H1 (cell line): ENCODE measurements at regions not wholly inside any gene's neighbourhood (a gene's known extent, or its start where the extent isn't known, plus 50 kb on each side); places are given as distances from the start of the nearest gene placed in this dataset.

ENCODE experiments used
- CTCF ChIA-PET: fragments of 300-600 bp; sonication (Branson Sonifier 250); formaldehyde crosslinking; loops from one replicate; lab custom pipeline; 2021; ENCODE audit not compliant: partially characterized antibody; lab: Charles Lee
- POLR2A ChIA-PET: fragments of 300-600 bp; sonication (Branson Sonifier 250); formaldehyde crosslinking; loops from one replicate; lab custom pipeline; 2021; ENCODE audit warnings: inconsistent platforms; ENCODE audit not compliant: partially characterized antibody; lab: Charles Lee
- DNase-seq, 2 experiments: peaks; one replicate each; pipeline versions ENCODE4 v3.0.0 to v3.0.0-alpha.2; 2010 to 2022; ENCODE audit warnings: low spot score in 2 of 2, low read depth in 1 of 2, mixed read lengths in 1 of 2
- FAIRE-seq: peaks from 2 replicates; lab custom pipeline; 2011; peaks lifted over from hg19 to GRCh38; lab: Jason Lieb, UNC
- H2AFZ ChIP-seq: 2 replicates; pipeline ENCODE4 v1.8.1; 2012; ENCODE audit warnings: low read length, inconsistent platforms
- H2AK5ac ChIP-seq: 2 replicates; pipeline ENCODE4 v1.6.1; 2013; ENCODE audit warnings: low read depth, low read length
- H2BK120ac ChIP-seq: replicated peaks from 2 replicates; pipeline ENCODE3; 2013; ENCODE audit warnings: low read depth, low read length, inconsistent platforms
- H2BK12ac ChIP-seq: 2 replicates; pipeline ENCODE4 v1.6.1; 2013; ENCODE audit warnings: low read depth, low read length
- H2BK15ac ChIP-seq: 2 replicates; pipeline ENCODE4 v1.6.1; 2013; ENCODE audit warnings: low read length
- H2BK20ac ChIP-seq: 2 replicates; pipeline ENCODE4 v1.6.1; 2013; ENCODE audit warnings: low read length
- H2BK5ac ChIP-seq: 2 replicates; pipeline ENCODE4 v1.6.1; 2013; ENCODE audit warnings: low read depth, low read length
- H3K14ac ChIP-seq: 2 replicates; pipeline ENCODE4 v1.6.1; 2013; ENCODE audit warnings: inconsistent platforms; ENCODE audit not compliant: insufficient read length
- H3K18ac ChIP-seq: 2 replicates; pipeline ENCODE4 v1.6.1; 2013; ENCODE audit warnings: low read length; ENCODE audit errors: extremely low read depth
- H3K23ac ChIP-seq: 2 replicates; pipeline ENCODE4 v1.6.1; 2013; ENCODE audit warnings: inconsistent platforms; ENCODE audit not compliant: insufficient read length
- H3K23me2 ChIP-seq: 2 replicates; pipeline ENCODE4 v1.6.1; 2013; ENCODE audit warnings: low read depth, low read length
- H3K27ac ChIP-seq: 2 replicates; pipeline ENCODE4 v1.6.1; 2011; ENCODE audit warnings: low read depth, low read length, inconsistent platforms
- H3K27me3 ChIP-seq, 4 experiments: replicated peaks in 1 of 4; 1 replicate in 1 of 4; 2 replicates in 3 of 4; pipeline versions ENCODE4 v1.6.1 to v1.8.1; 2011 to 2013; ENCODE audit warnings: low read length in 3 of 4, mild to moderate bottlenecking in 3 of 4, inconsistent platforms in 2 of 4, mixed read lengths in 2 of 4, moderate library complexity in 1 of 4; ENCODE audit not compliant: control insufficient read depth in 3 of 4, insufficient read depth in 3 of 4; ENCODE audit errors: extremely low read depth in 1 of 4
- H3K36me3 ChIP-seq, 4 experiments: 2 replicates each; pipeline versions ENCODE4 v1.6.1 to v1.8.1; 2011 to 2013; ENCODE audit warnings: mild to moderate bottlenecking in 4 of 4, low read length in 3 of 4, moderate library complexity in 2 of 4, control low read depth in 1 of 4, inconsistent platforms in 1 of 4; ENCODE audit not compliant: insufficient read depth in 4 of 4, control insufficient read depth in 2 of 4
- H3K4ac ChIP-seq: replicated peaks from 2 replicates; pipeline ENCODE3; 2013; ENCODE audit warnings: low read length, low read depth, mixed read lengths, inconsistent platforms; ENCODE audit not compliant: insufficient read length
- H3K4me1 ChIP-seq, 4 experiments: replicated peaks in 1 of 4; 1 replicate in 1 of 4; 2 replicates in 3 of 4; pipeline versions ENCODE4 v1.6.1 to v1.8.1; 2011 to 2013; ENCODE audit warnings: low read length in 3 of 4, inconsistent platforms in 2 of 4, mixed read lengths in 1 of 4; ENCODE audit not compliant: insufficient read depth in 4 of 4, control insufficient read depth in 3 of 4
- H3K4me2 ChIP-seq, 2 experiments: 2 replicates each; pipeline versions ENCODE4 v1.6.1 to v1.8.1; 2011 to 2013; ENCODE audit warnings: low read depth in 2 of 2, low read length in 2 of 2, control low read depth in 1 of 2, inconsistent platforms in 1 of 2, mild to moderate bottlenecking in 1 of 2; ENCODE audit not compliant: insufficient read depth in 1 of 2
- H3K4me3 ChIP-seq, 4 experiments: fragments of 200-600, 300-600 bp in 1 of 4; sonication (generic), shearing (Covaris generic), sonication (Bioruptor Twin) in 1 of 4; 2 replicates each; pipeline versions ENCODE4 v1.5.1 to v1.8.1; 2011 to 2016; ENCODE audit warnings: low read length in 4 of 4, low read depth in 3 of 4, control low read depth in 2 of 4, inconsistent platforms in 2 of 4, mild to moderate bottlenecking in 2 of 4, mixed read lengths in 1 of 4, moderate library complexity in 1 of 4; ENCODE audit not compliant: insufficient read depth in 2 of 4; ENCODE audit errors: extremely low read depth in 1 of 4
- H3K56ac ChIP-seq: replicated peaks from 2 replicates; pipeline ENCODE3; 2013; ENCODE audit warnings: low read depth, mild to moderate bottlenecking, mixed read lengths, low read length, inconsistent platforms; ENCODE audit not compliant: insufficient read length
- H3K79me1 ChIP-seq: 2 replicates; pipeline ENCODE4 v1.6.1; 2013; ENCODE audit warnings: low read depth, low read length, control low read depth
- H3K79me2 ChIP-seq, 2 experiments: 2 replicates each; pipeline versions ENCODE4 v1.6.1 to v1.8.1; 2012 to 2013; ENCODE audit warnings: low read length in 2 of 2, mild to moderate bottlenecking in 2 of 2, inconsistent platforms in 1 of 2; ENCODE audit not compliant: insufficient read depth in 2 of 2, control insufficient read depth in 1 of 2
- H3K9ac ChIP-seq, 4 experiments: replicated peaks in 1 of 4; 1 replicate in 1 of 4; 2 replicates in 3 of 4; pipeline versions ENCODE4 v1.6.1 to v1.8.1; 2011 to 2013; ENCODE audit warnings: low read depth in 3 of 4, low read length in 3 of 4, control low read depth in 2 of 4, mild to moderate bottlenecking in 2 of 4, moderate library complexity in 2 of 4, inconsistent platforms in 1 of 4; ENCODE audit errors: extremely low read depth in 1 of 4
- H3K9me3 ChIP-seq, 2 experiments: 2 replicates each; pipeline versions ENCODE4 v1.6.1 to v1.8.1; 2012 to 2013; ENCODE audit warnings: mild to moderate bottlenecking in 2 of 2, moderate library complexity in 2 of 2, control low read depth in 1 of 2, inconsistent platforms in 1 of 2, low read depth in 1 of 2, low read length in 1 of 2, mixed read lengths in 1 of 2; ENCODE audit not compliant: insufficient read depth in 2 of 2
- H4K20me1 ChIP-seq, 2 experiments: replicated peaks in 1 of 2; 2 replicates each; pipeline versions ENCODE3 to v1.8.1; 2011 to 2013; ENCODE audit warnings: inconsistent platforms in 2 of 2, low read length in 2 of 2, mild to moderate bottlenecking in 1 of 2; ENCODE audit not compliant: insufficient read depth in 2 of 2, control insufficient read depth in 1 of 2
- H4K5ac ChIP-seq: 2 replicates; pipeline ENCODE4 v1.6.1; 2013; ENCODE audit warnings: low read length, low read depth, mixed read lengths, inconsistent platforms; ENCODE audit not compliant: insufficient read length
- H4K8ac ChIP-seq: 2 replicates; pipeline ENCODE4 v1.8.0; 2013; ENCODE audit warnings: mild to moderate bottlenecking, moderate library complexity, low read length, inconsistent platforms; ENCODE audit not compliant: insufficient read depth; ENCODE audit errors: extremely low read depth
- H4K91ac ChIP-seq: replicated peaks from 2 replicates; pipeline ENCODE3; 2013; ENCODE audit warnings: low read length, mixed read lengths, inconsistent platforms; ENCODE audit not compliant: insufficient read length
- BACH1 ChIP-seq: IDR thresholded peaks from 2 replicates; pipeline ENCODE4 v1.6.1; 2012; ENCODE audit warnings: low read length, improper control_type of control experiment
- CBX5 ChIP-seq: fragments of 300-800, 300-1000 bp; sonication (generic); IDR thresholded peaks from 2 replicates; pipeline ENCODE4 v1.7.1; 2016; ENCODE audit warnings: antibody characterized with exemption, low read length, low read depth
- HDAC2 ChIP-seq, 2 experiments: fragments of 300-600 bp in 1 of 2; sonication (generic) in 1 of 2; IDR thresholded peaks; 2 replicates each; pipeline ENCODE4 v1.6.1; 2011 to 2012; ENCODE audit warnings: low read depth in 2 of 2, low read length in 2 of 2, mild to moderate bottlenecking in 2 of 2, moderate library complexity in 2 of 2, borderline replicate concordance in 1 of 2, inconsistent platforms in 1 of 2
- JUND ChIP-seq: IDR thresholded peaks from 2 replicates; pipeline ENCODE4 v1.6.1; 2011; ENCODE audit warnings: mild to moderate bottlenecking, improper control_type of control experiment, low read length
- POU5F1 ChIP-seq: IDR thresholded peaks from 2 replicates; pipeline ENCODE4 v1.6.1; 2011; ENCODE audit warnings: low read depth, mild to moderate bottlenecking, low read length, moderate library complexity
- RAD21 ChIP-seq, 2 experiments: IDR thresholded peaks in 1 of 2; conservative IDR thresholded peaks in 1 of 2; 2 replicates each; pipeline ENCODE4 v1.6.1; 2011; ENCODE audit warnings: low read depth in 2 of 2, low read length in 2 of 2, improper control_type of control experiment in 1 of 2, inconsistent platforms in 1 of 2, mild to moderate bottlenecking in 1 of 2, moderate library complexity in 1 of 2
- RXRA ChIP-seq: IDR thresholded peaks from 2 replicates; pipeline ENCODE4 v1.6.1; 2011; ENCODE audit warnings: low read depth, mild to moderate bottlenecking, low read length, moderate library complexity; ENCODE audit not compliant: insufficient read depth
- SIN3A ChIP-seq, 2 experiments: IDR thresholded peaks in 1 of 2; conservative IDR thresholded peaks in 1 of 2; 2 replicates each; pipeline ENCODE4 v1.6.1; 2011 to 2012; ENCODE audit warnings: low read length in 2 of 2, improper control_type of control experiment in 1 of 2, low read depth in 1 of 2, mild to moderate bottlenecking in 1 of 2
- SIX5 ChIP-seq: IDR thresholded peaks from 2 replicates; pipeline ENCODE4 v1.6.1; 2011; ENCODE audit warnings: mild to moderate bottlenecking, low read depth, low read length
- SP2 ChIP-seq: IDR thresholded peaks from 2 replicates; pipeline ENCODE4 v1.6.1; 2012; ENCODE audit warnings: mild to moderate bottlenecking, low read length, inconsistent platforms
- SP4 ChIP-seq: IDR thresholded peaks from 2 replicates; pipeline ENCODE4 v1.6.1; 2012; ENCODE audit warnings: low read length, inconsistent platforms
- SRF ChIP-seq: IDR thresholded peaks from 2 replicates; pipeline ENCODE4 v1.6.1; 2011; ENCODE audit warnings: mild to moderate bottlenecking, low read depth, low read length, moderate library complexity
- SUZ12 ChIP-seq: fragments of 200-600 bp; sonication (generic); IDR thresholded peaks from 2 replicates; pipeline ENCODE4 v1.6.1; 2012; ENCODE audit warnings: mild to moderate bottlenecking, inconsistent platforms, low read length, moderate library complexity, mixed read lengths
- TEAD4 ChIP-seq: IDR thresholded peaks from 2 replicates; pipeline ENCODE4 v1.6.1; 2012; ENCODE audit warnings: low read depth, low read length, inconsistent platforms, mixed read lengths
- ZNF274 ChIP-seq: IDR thresholded peaks from 2 replicates; pipeline ENCODE4 v1.7.0; 2012; ENCODE audit warnings: low read length, borderline replicate concordance; ENCODE audit errors: extremely low read depth
- WGBS, 2 experiments: shearing (Covaris generic) in 1 of 2; methylation state at CpG; one replicate each; pipeline versions ENCODE4 v1.1.6 to v1.1.7; 2013 to 2015; ENCODE audit warnings: low lambda C conversion rate in 2 of 2, mixed read lengths in 2 of 2, inconsistent platforms in 1 of 2, low coverage in 1 of 2, missing lambda C conversion rate in 1 of 2; ENCODE audit not compliant: insufficient replicate concordance in 2 of 2, insufficient coverage in 1 of 2, insufficient read length in 1 of 2; ENCODE audit errors: extremely low coverage in 1 of 2, missing lambda C conversion rate in 1 of 2; 5-methylcytosine and 5-hydroxymethylcytosine counted together

- ChIA-PET POLR2A (no interaction called here), CTCF (interaction anchor here (0.8 kb wide), 1 partner anchor 450 kb away, joined by 3 read pairs; no protein-coding TSS in a partner anchor)
- H2AK5ac ChIP-seq: no peak overlapping the region
- no peaks in the 10 kb centered on the region for H3K27me3 ChIP-seq
- no peaks in the 10 kb centered on the region for H3K23me2 ChIP-seq
- H3K27ac ChIP-seq: no peak overlapping the region
- no peak overlapping the region for H2BK12ac ChIP-seq
- no peaks in the 10 kb centered on the region for H3K79me1 ChIP-seq
- no peak overlapping the region for H2BK15ac ChIP-seq
- H3K56ac ChIP-seq: no peak overlapping the region
- H3K4ac ChIP-seq: no peak overlapping the region
- no peak overlapping the region for H3K4me2 ChIP-seq
- H3K79me2 ChIP-seq: no peaks in the 10 kb centered on the region
- H3K18ac ChIP-seq: no peak overlapping the region
- H2BK5ac ChIP-seq: no peak overlapping the region
- H3K9me3 ChIP-seq: no peaks in the 10 kb centered on the region
- H4K8ac ChIP-seq: no peak overlapping the region
- H4K5ac ChIP-seq: no peak overlapping the region
- no peak overlapping the region for H3K14ac ChIP-seq
- H3K23ac ChIP-seq: no peak overlapping the region
- no peaks in the 10 kb centered on the region for H3K36me3 ChIP-seq
- no peak overlapping the region for H2BK120ac ChIP-seq
- no peak for FAIRE-seq
- no peak for TF ChIP-seq SUZ12
- no peak for TF ChIP-seq SIX5
- TF ChIP-seq SRF: no peak
- TF ChIP-seq TEAD4: no peak
- no peak for TF ChIP-seq ZNF274
- no peak for TF ChIP-seq SIN3A (conservative IDR thresholded peaks at IDR 0.05 in 1 of 2, IDR thresholded peaks at IDR 0.05 in 1 of 2; ENCODE audit: low read depth in 1 of 2, low read length in 2 of 2)
- no peak for TF ChIP-seq JUND
- TF ChIP-seq SP2: no peak
- TF ChIP-seq BACH1: no peak
- TF ChIP-seq POU5F1: no peak
- TF ChIP-seq RXRA: no peak
- no peak for TF ChIP-seq CBX5
- TF ChIP-seq RAD21 (IDR thresholded peaks at IDR 0.05 in 1 of 2, conservative IDR thresholded peaks at IDR 0.05 in 1 of 2; ENCODE audit: low read depth in 2 of 2, low read length in 2 of 2): no peak
- TF ChIP-seq SP4: no peak
- TF ChIP-seq HDAC2 (IDR thresholded peaks at IDR 0.05; ENCODE audit: borderline replicate concordance in 1 of 2, low read depth in 2 of 2, low read length in 2 of 2): no peak
- TF ChIP-seq, all 59 proteins: peak for 0
- no peak overlapping the region for H4K91ac ChIP-seq
- H3K4me3 ChIP-seq: no peak overlapping the region
- no peak overlapping the region for H3K9ac ChIP-seq
- DNase-seq: no peak
- 82% methylated on average over 5 of the region's 5 CpGs; no CpG with 5 or more reads in 1 of the 2 experiments for WGBS, 2 experiments
- H2BK20ac ChIP-seq: no peak overlapping the region
- H2AFZ ChIP-seq: no peak overlapping the region
- no peaks in the 10 kb centered on the region for H4K20me1 ChIP-seq
- peaks cover 0 to 5% (median 2%) of the 10 kb centered on the region in 4 experiments; a peak in 1 of 7 replicates for H3K4me1 ChIP-seq
Measured at GRCh38 chr17:51407576-51407975, 147.2 kb downstream of the UTP18 start.
